T-helper 17 cell (primary cell): ENCODE measurements at regions not wholly inside any gene's neighbourhood (a gene's known extent, or its start where the extent isn't known, plus 50 kb on each side); places are given as distances from the start of the nearest gene placed in this dataset.

ENCODE experiments used
- ATAC-seq: fragments of 150-1000 bp; cut with Tn5 transposase; 2 replicates; pipeline ENCODE4 v1.10.0; 2021; ENCODE audit warnings: mild to moderate bottlenecking, moderate library complexity
- DNase-seq, 3 donors: peaks; one replicate each; pipeline versions ENCODE4 v3.0.0 to v3.0.0-alpha.2; 2020 to 2021
- H3K9me3 ChIP-seq: one replicate; pipeline ENCODE4 v1.7.0; 2013; ENCODE audit warnings: low read length, mild to moderate bottlenecking; ENCODE audit not compliant: control insufficient read depth, poor library complexity, severe bottlenecking
- H3K27ac Mint-ChIP-seq: one replicate; pipeline ENCODE4 v1.8.0; 2022; ENCODE audit warnings: mild to moderate bottlenecking, moderate library complexity, mixed read lengths
- H3K27me3 Mint-ChIP-seq: one replicate; pipeline ENCODE4 v1.8.0; 2022; ENCODE audit warnings: mixed read lengths
- H3K36me3 Mint-ChIP-seq: one replicate; pipeline ENCODE4 v1.8.0; 2022; ENCODE audit warnings: low read depth, mixed read lengths
- H3K4me1 Mint-ChIP-seq: one replicate; pipeline ENCODE4 v1.8.0; 2022; ENCODE audit warnings: mild to moderate bottlenecking, mixed read lengths
- H3K4me3 Mint-ChIP-seq: one replicate; pipeline ENCODE4 v1.8.0; 2022; ENCODE audit warnings: mild to moderate bottlenecking, moderate library complexity, mixed read lengths

- no peaks in the 10 kb centered on the region for H3K9me3 ChIP-seq
- Mint-ChIP-seq H3K27ac (no peak overlapping the region), H3K27me3 (peaks cover 53% of the 10 kb centered on the region), H3K4me3 (no peak overlapping the region), H3K4me1 (peaks cover 2% of the 10 kb centered on the region), H3K36me3 (no peaks in the 10 kb centered on the region)
- DNase-seq (no peak), ATAC-seq (no peak)
These were observed 50.5 kb upstream of the HSPA12A start for GRCh38 chr10:116792817-116793216.

GRCh38 chr10:116796469-116796868 lies 52.8 kb upstream of the ENO4 start:
- DNase-seq (no peak), ATAC-seq (peak; percentile 16)
- Mint-ChIP-seq H3K27me3 (peaks cover 68% of the 10 kb centered on the region), H3K4me1 (no peaks in the 10 kb centered on the region), H3K36me3 (peaks cover 2% of the 10 kb centered on the region), H3K27ac (no peak overlapping the region), H3K4me3 (no peak overlapping the region)
- H3K9me3 ChIP-seq, result no peaks in the 10 kb centered on the region

GRCh38 chr10:116796910-116797513 lies 52.3 kb upstream of the ENO4 start:
- ATAC-seq, result peak; percentile 73
- H3K27me3 Mint-ChIP-seq, result peaks cover 69% of the 10 kb centered on the region
- peaks cover 2% of the 10 kb centered on the region for H3K36me3 Mint-ChIP-seq

GRCh38 chr10:116798859-116799258 lies 50.4 kb upstream of the ENO4 start:
- peaks cover 2% of the 10 kb centered on the region for H3K4me1 Mint-ChIP-seq
- ATAC-seq, result no peak
- no peaks in the 10 kb centered on the region for H3K9me3 ChIP-seq
- no peak overlapping the region for H3K4me3 Mint-ChIP-seq
- DNase-seq, result no peak
- H3K27ac Mint-ChIP-seq, result no peak overlapping the region
- peaks cover 2% of the 10 kb centered on the region for H3K36me3 Mint-ChIP-seq
- H3K27me3 Mint-ChIP-seq, result peaks cover 75% of the 10 kb centered on the region

More at GRCh38 chr10:116796910-116797513, 52.3 kb upstream of the ENO4 start:
- Mint-ChIP-seq H3K4me3 (no peak overlapping the region), H3K4me1 (no peaks in the 10 kb centered on the region), H3K27ac (no peak overlapping the region)
- peak; percentile 35 to 59 (median 37) for DNase-seq
- H3K9me3 ChIP-seq, result no peaks in the 10 kb centered on the region
